ENCODE measurements at regions not wholly inside any gene's neighbourhood (a gene's known extent, or its start where the extent isn't known, plus 50 kb on each side); places are given as distances from the start of the nearest gene placed in this dataset.

DNA sequence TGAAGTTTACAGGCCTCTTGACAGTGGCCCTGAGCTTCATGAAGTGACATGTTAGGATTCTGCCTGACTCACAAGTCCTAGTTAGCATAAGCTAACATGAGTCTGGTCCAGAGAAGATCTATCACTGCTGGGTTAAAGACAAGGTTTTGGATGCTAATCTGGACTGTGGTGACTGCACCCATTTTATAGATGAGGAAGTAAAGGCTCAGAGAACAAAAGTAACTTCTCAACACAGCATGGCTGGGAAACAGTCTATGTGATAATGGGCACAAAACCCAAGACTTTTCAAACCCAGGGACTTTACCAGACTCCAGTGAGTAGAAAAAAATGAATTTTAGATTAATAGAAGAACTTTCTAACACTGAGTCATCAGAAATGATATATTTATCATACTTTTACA lies 236.8 kb upstream of the IRX5 start:
- H3K4me3 ChIP-seq (ENCODE audit: low read depth, low read length): no peak overlapping the region
- no peak for DNase-seq (ENCODE audit: low read depth)
- TF ChIP-seq, protein P1, sequence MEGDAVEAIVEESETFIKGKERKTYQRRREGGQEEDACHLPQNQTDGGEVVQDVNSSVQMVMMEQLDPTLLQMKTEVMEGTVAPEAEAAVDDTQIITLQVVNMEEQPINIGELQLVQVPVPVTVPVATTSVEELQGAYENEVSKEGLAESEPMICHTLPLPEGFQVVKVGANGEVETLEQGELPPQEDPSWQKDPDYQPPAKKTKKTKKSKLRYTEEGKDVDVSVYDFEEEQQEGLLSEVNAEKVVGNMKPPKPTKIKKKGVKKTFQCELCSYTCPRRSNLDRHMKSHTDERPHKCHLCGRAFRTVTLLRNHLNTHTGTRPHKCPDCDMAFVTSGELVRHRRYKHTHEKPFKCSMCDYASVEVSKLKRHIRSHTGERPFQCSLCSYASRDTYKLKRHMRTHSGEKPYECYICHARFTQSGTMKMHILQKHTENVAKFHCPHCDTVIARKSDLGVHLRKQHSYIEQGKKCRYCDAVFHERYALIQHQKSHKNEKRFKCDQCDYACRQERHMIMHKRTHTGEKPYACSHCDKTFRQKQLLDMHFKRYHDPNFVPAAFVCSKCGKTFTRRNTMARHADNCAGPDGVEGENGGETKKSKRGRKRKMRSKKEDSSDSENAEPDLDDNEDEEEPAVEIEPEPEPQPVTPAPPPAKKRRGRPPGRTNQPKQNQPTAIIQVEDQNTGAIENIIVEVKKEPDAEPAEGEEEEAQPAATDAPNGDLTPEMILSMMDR (IDR thresholded peaks at IDR 0.05; ENCODE audit: control insufficient read depth, extremely low read depth, insufficient read depth): no peak

DNA sequence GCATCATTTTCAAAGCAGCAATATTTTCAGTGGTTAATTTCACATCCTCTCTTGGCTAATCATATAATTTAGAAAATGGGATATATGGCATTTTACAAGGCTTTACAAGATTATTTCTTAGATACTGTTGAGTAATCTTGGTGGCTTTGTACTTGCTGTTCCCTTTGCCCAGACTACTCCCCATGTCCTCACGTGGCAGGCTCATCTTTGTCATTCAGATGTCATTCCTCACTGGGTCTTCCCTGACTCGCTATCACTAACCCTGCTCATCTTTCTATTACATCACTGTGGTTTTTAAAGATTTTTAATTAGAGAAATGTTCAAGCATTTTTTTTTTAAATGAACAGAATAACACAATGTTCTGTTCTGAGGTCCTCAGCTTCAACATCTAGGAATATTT lies 240.0 kb upstream of the IRX5 start:
- TF ChIP-seq, protein P1 (IDR thresholded peaks at IDR 0.05; ENCODE audit: control insufficient read depth, extremely low read depth, insufficient read depth): no peak
- DNase-seq (ENCODE audit: low read depth): no peak
- H3K4me3 ChIP-seq (ENCODE audit: low read depth, low read length): no peak overlapping the region

DNA sequence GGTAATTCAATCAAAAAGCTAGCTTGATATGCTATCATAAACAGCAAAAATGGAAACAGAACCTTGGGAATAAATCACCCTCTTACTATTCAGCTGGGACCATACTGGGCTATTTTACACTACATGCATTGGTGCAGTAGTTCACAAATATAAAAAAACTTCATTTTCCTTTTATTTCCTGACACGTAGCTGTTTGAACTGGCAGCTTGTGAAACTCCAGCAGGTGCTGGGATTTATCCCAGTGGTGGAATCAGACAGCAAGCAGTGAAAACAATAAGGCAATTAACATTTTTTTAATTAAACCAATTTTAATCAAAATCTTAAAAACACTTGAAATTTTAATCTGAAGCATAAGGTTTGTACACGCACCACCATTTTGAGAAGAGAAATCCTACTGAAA lies 240.4 kb upstream of the IRX5 start:
- no peak overlapping the region for H3K4me3 ChIP-seq (ENCODE audit: low read depth, low read length)
- DNase-seq (ENCODE audit: low read depth): no peak
- TF ChIP-seq, protein P1 (IDR thresholded peaks at IDR 0.05; ENCODE audit: control insufficient read depth, extremely low read depth, insufficient read depth): no peak

DNA sequence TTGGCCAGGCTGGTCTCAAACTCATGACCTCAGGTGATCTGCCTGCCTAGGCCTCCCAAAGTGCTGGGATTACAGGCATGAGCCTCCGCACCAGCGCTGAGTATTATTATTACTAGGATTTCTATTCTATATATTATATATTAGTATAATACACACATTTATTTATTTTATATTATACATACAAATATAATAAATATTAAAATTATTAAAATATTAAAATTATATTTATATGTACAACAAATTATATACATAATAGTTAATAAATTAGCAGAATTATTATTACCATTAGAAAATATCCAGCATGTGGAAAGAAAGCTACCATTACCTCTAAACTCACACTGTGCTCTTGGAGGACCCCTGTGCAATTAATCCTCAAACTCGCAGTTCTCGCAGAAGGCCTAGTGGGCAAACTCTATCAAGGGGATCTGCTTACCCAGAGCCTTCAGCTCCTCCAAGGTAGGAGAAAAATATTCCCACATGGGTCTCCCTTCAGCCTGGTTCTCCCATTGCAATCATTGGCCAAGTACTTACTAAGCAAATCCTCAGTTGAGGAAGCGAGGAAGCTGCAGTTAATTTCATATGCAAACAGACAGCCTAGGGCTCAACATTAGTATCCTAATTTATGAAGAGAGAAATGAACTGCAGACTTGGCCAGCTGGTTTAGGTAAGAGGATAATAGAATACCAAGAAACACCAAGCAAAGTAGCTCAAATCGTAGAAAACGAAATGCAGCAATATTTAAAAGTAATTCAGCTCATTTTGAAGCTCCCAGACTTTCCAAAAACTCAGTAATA lies 241.4 kb upstream of the IRX5 start:
- no peak for DNase-seq (ENCODE audit: low read depth)
- TF ChIP-seq, protein P1 (IDR thresholded peaks at IDR 0.05; ENCODE audit: control insufficient read depth, extremely low read depth, insufficient read depth): no peak
- H3K4me3 ChIP-seq (ENCODE audit: low read depth, low read length): no peak overlapping the region

DNA sequence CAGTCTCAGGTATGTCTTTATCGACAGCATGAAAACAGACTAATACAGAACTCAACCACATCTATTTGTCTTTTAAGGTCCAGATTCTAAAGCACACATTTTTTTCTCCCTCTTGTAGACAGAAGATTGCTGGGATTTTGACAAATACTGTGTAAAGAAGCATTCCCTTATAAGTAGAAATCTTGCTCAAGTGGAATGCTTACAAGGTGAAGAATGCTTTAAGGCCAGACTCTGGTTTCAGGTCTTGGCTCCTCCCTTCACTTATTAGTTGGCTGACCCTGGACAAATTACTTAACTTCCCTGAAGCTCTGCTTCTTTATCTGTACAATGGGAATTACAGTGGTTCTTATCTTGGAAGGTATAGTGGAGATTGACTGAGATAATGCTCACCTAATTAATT lies 242.3 kb upstream of the IRX5 start:
- TF ChIP-seq, protein P1 (IDR thresholded peaks at IDR 0.05; ENCODE audit: control insufficient read depth, extremely low read depth, insufficient read depth): no peak
- no peak overlapping the region for H3K4me3 ChIP-seq (ENCODE audit: low read depth, low read length)
- no peak for DNase-seq (ENCODE audit: low read depth)

DNA sequence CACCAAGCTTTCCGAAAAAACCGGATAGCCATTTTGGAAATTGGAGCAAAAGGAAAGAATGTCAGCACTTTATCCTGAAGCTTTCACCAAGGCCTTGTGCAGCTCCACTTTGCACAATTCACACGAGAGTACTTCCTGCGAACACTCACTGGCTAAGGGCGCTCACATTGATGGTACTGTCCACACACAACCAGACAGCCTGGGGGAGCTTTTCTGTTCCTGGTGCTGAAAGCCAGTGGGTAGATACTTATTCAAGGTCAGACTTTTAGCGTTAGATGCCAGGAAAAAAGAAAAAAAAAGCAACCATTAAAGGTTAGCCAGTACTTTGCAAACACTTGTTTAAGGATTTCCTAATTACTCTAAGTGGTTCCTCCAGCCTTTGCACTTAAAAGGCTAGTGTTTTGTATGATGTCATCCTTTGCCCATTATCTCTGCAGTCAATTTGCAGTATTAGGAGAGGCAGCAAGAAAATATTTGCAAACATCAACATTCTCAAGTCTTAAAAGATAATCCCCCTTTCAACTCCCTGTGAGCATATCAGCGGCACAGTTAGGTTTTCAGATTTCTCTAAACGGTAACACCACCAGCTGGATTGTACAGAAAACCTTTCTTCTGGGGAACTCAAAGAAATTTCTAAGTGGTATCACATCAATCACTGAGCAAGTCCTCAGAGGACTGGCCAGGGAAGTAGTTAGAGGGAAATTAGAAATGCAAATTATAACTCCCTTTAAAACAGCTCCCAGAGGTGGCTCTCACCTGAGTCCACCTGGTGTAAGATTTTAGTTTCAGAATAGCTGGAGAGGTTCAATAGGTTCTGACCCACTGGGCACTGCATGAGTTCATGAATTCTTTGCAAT lies 243.4 kb upstream of the IRX5 start:
- H3K4me3 ChIP-seq (ENCODE audit: low read depth, low read length): no peak overlapping the region
- TF ChIP-seq, protein P1 (IDR thresholded peaks at IDR 0.05; ENCODE audit: control insufficient read depth, extremely low read depth, insufficient read depth): no peak
- no peak for DNase-seq (ENCODE audit: low read depth)

All from LNCaP clone FGC (cell line).